DOHH2 (cell line): ENCODE measurements at regions not wholly inside any gene's neighbourhood (a gene's known extent, or its start where the extent isn't known, plus 50 kb on each side); places are given as distances from the start of the nearest gene placed in this dataset.

Experiments
- H3F3A ChIP-seq: fragments of 200-600 bp; sonication (generic), shearing (Covaris generic); 2 replicates; pipeline ENCODE4 v1.6.0; 2016; ENCODE audit warnings: antibody characterized with exemption, mild to moderate bottlenecking; ENCODE audit not compliant: control insufficient read depth, insufficient read depth
- H3K27ac ChIP-seq: fragments of 200-600 bp; sonication (generic); 2 replicates; pipeline ENCODE4 v1.5.1; 2014; ENCODE audit warnings: low read depth, mild to moderate bottlenecking, low read length, moderate library complexity
- H3K27me3 ChIP-seq: fragments of 200-600 bp; sonication (generic); 2 replicates; pipeline ENCODE4 v1.6.1; 2014; ENCODE audit warnings: mild to moderate bottlenecking, low read length, mixed read lengths; ENCODE audit not compliant: control insufficient read depth
- H3K36me3 ChIP-seq: fragments of 200-600 bp; sonication (generic); 2 replicates; pipeline ENCODE4 v1.6.1; 2014; ENCODE audit warnings: mild to moderate bottlenecking, low read length, moderate library complexity, mixed read lengths; ENCODE audit not compliant: control insufficient read depth
- H3K4me1 ChIP-seq: fragments of 200-600 bp; sonication (generic); 2 replicates; pipeline ENCODE4 v1.6.1; 2014; ENCODE audit warnings: mild to moderate bottlenecking, low read length, mixed read lengths; ENCODE audit not compliant: control insufficient read depth
- H3K4me2 ChIP-seq: fragments of 200-600 bp; sonication (generic); 2 replicates; pipeline ENCODE4 v1.6.0; 2014; ENCODE audit warnings: mild to moderate bottlenecking, low read length, moderate library complexity
- H3K4me3 ChIP-seq: fragments of 200-600 bp; sonication (generic); 2 replicates; pipeline ENCODE4 v1.5.1; 2014; ENCODE audit warnings: mild to moderate bottlenecking, low read length, mixed read lengths
- H3K79me2 ChIP-seq: fragments of 200-600 bp; sonication (generic); 2 replicates; pipeline ENCODE4 v1.6.1; 2014; ENCODE audit warnings: mild to moderate bottlenecking, low read length, mixed read lengths; ENCODE audit not compliant: control insufficient read depth
- H3K9me2 ChIP-seq: fragments of 200-600 bp; sonication (generic); replicated peaks from 2 replicates; pipeline ENCODE4 v1.6.1; 2014; ENCODE audit warnings: mild to moderate bottlenecking, low read length, mixed read lengths; ENCODE audit not compliant: control insufficient read depth
- H3K9me3 ChIP-seq: fragments of 200-600 bp; sonication (generic); 2 replicates; pipeline ENCODE4 v1.6.1; 2014; ENCODE audit warnings: antibody characterized with exemption, low read length, mixed read lengths; ENCODE audit not compliant: control insufficient read depth, insufficient read depth
- H4K20me1 ChIP-seq: fragments of 200-600 bp; sonication (generic); 2 replicates; pipeline ENCODE4 v1.6.0; 2014; ENCODE audit warnings: low read depth, mild to moderate bottlenecking, antibody characterized with exemption, low read length, moderate library complexity; ENCODE audit not compliant: control insufficient read depth, insufficient read depth
- EZH2phosphoT487 ChIP-seq: fragments of 200-600 bp; sonication (generic); IDR thresholded peaks from 2 replicates; pipeline ENCODE4 v1.6.1; 2017; ENCODE audit warnings: borderline replicate concordance, mild to moderate bottlenecking, antibody characterized with exemption, low read length, moderate library complexity, mixed read lengths
- TF ChIP-seq, protein P1 (sequence below): fragments of 200-600 bp; sonication (generic); IDR thresholded peaks from one replicate; pipeline ENCODE4 v1.5.1; 2014; ENCODE audit warnings: antibody characterized with exemption, mild to moderate bottlenecking, low read depth, low read length; ENCODE audit not compliant: poor library complexity, severe bottlenecking

DNA sequence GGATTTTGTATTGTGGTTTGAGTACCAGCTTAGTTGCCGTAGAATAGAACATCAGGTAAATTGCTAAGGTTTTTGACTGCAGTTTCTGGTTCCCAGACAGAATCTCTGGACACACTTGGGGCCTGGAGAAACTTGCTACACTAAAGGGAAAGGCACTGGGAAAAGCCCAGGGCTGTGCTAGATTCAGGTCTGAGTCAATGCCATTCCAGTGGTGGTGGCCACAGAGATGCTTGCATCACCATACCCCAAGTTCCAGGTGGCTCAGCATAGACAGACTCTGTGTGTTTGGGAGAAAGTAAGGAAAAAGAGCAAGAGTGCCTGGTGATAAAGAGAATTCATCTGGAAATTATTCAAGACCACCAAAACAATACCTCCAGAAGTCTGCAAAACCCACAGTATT is 120.6 kb downstream of the HMHB1 start:
- H3K9me2 ChIP-seq: no peaks in the 10 kb centered on the region
- 0 out of 2 replicates have a peak, but pooled peaks cover 3% of the 10 kb centered on the region for H3K9me3 ChIP-seq
- H3F3A ChIP-seq: no peaks in the 10 kb centered on the region
- no peaks in the 10 kb centered on the region for H3K4me1 ChIP-seq
- TF ChIP-seq, protein P1, sequence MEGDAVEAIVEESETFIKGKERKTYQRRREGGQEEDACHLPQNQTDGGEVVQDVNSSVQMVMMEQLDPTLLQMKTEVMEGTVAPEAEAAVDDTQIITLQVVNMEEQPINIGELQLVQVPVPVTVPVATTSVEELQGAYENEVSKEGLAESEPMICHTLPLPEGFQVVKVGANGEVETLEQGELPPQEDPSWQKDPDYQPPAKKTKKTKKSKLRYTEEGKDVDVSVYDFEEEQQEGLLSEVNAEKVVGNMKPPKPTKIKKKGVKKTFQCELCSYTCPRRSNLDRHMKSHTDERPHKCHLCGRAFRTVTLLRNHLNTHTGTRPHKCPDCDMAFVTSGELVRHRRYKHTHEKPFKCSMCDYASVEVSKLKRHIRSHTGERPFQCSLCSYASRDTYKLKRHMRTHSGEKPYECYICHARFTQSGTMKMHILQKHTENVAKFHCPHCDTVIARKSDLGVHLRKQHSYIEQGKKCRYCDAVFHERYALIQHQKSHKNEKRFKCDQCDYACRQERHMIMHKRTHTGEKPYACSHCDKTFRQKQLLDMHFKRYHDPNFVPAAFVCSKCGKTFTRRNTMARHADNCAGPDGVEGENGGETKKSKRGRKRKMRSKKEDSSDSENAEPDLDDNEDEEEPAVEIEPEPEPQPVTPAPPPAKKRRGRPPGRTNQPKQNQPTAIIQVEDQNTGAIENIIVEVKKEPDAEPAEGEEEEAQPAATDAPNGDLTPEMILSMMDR: no peak
- no peak for TF ChIP-seq EZH2phosphoT487
- H3K4me3 ChIP-seq: no peak overlapping the region
- H4K20me1 ChIP-seq: no peaks in the 10 kb centered on the region
- H3K4me2 ChIP-seq: no peak overlapping the region
- no peaks in the 10 kb centered on the region for H3K79me2 ChIP-seq
- H3K27me3 ChIP-seq: no peaks in the 10 kb centered on the region
- H3K27ac ChIP-seq: no peak overlapping the region
- no peaks in the 10 kb centered on the region for H3K36me3 ChIP-seq

DNA sequence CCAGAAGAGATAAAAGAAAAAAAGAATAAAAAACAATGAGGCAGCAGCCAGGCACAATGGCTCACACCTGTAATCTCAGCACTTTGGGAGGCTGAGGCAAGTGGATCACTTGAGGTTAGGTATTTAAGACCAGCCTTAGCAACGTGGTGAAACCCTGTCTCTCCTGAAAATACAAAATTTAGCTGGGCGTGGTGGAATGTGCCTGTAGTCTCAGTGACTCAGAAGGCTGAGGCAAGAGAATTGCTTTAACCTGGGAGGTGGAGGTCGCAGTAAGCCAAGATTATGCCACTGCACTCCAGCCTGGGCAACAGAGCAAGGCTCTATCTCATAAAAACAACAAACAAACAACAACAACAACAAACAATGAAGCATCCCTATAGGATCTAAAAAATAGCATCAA is 121.5 kb downstream of the HMHB1 start:
- Histone ChIP-seq H3K79me2 (no peaks in the 10 kb centered on the region), H3K4me2 (no peak overlapping the region), H3K4me3 (no peak overlapping the region), H3F3A (no peaks in the 10 kb centered on the region), H3K4me1 (no peaks in the 10 kb centered on the region), H3K36me3 (no peaks in the 10 kb centered on the region), H3K27ac (no peak overlapping the region), H3K9me3 (0 out of 2 replicates have a peak, but pooled peaks cover 3% of the 10 kb centered on the region), H4K20me1 (no peaks in the 10 kb centered on the region), H3K9me2 (no peaks in the 10 kb centered on the region), H3K27me3 (no peaks in the 10 kb centered on the region)
- TF ChIP-seq, protein P1: no peak

DNA sequence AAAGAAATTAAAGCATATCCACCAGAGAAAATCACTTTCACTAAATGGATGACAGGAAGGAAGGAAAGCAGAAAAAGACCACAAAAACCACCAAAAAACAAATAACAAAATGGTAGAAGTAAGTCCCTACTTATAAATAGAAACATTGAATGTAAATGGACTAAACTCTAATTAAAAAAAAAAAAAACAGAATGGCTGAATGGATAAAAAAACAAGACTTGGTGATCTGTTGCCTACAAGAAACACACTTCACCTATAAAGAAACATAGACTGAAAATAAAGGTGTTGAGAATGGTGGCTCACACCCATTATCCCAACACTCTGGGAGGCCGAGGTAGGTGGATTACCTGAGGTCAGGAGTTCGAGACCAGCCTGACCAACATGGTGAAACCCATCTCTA is 122.9 kb downstream of the HMHB1 start:
- Histone ChIP-seq H3K27ac (no peak overlapping the region), H3K79me2 (no peaks in the 10 kb centered on the region), H3K9me3 (0 out of 2 replicates have a peak, but pooled peaks cover 3% of the 10 kb centered on the region), H3K4me2 (no peak overlapping the region), H3K27me3 (no peaks in the 10 kb centered on the region), H3K9me2 (no peaks in the 10 kb centered on the region), H4K20me1 (no peaks in the 10 kb centered on the region), H3K4me1 (no peaks in the 10 kb centered on the region), H3K36me3 (no peaks in the 10 kb centered on the region), H3K4me3 (no peak overlapping the region), H3F3A (no peaks in the 10 kb centered on the region)
- TF ChIP-seq, protein P1: no peak
- TF ChIP-seq EZH2phosphoT487: no peak

DNA sequence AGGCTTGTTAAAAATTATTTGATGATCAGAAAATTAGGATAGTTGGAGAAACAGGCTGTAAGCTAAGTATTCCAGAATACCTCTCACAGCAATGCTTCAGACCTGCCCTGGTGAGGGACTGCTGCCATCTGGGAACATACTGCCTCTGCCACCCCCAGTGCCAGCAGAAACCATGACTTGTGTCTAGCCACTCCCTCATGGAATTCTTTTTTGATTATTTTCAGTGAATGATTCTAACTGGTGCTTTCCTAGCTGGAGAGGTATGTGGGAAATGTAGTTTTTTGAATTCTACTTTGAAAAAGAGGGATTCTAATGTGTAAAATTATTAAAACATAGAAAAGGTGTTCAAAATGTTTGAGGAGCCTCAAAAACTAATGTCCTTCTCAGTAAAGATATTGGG is 126.3 kb downstream of the HMHB1 start:
- Histone ChIP-seq H3K4me1 (no peaks in the 10 kb centered on the region), H3K27ac (no peak overlapping the region), H3K9me2 (no peaks in the 10 kb centered on the region), H3K79me2 (no peaks in the 10 kb centered on the region), H3K36me3 (no peaks in the 10 kb centered on the region), H3K4me2 (no peak overlapping the region), H3K4me3 (no peak overlapping the region), H3K9me3 (peaks cover 3% of the 10 kb centered on the region; the same call in 1 of the 2 replicates), H3K27me3 (no peaks in the 10 kb centered on the region), H4K20me1 (no peaks in the 10 kb centered on the region), H3F3A (no peaks in the 10 kb centered on the region)
- TF ChIP-seq, protein P1: no peak
- no peak for TF ChIP-seq EZH2phosphoT487
